GM13976 (cell line): ENCODE measurements at regions not wholly inside any gene's neighbourhood (a gene's known extent, or its start where the extent isn't known, plus 50 kb on each side); places are given as distances from the start of the nearest gene placed in this dataset.
A peak's percentile ranks its signal among the peaks of the same experiment; 100 is the strongest.
"Not testable (repeated sequence)": the region's sequence is repeated elsewhere in the genome, so short reads cannot be mapped to it uniquely, and the experiment has no call there.

Experiments used
- DNase-seq: peaks from one replicate; pipeline ENCODE4 v3.0.0; 2012; ENCODE audit warnings: low spot score
- in situ Hi-C: fragments of 300-500 bp; cut with MboI; formaldehyde crosslinking; loops from one replicate; pipeline ENCODE4 v1.12.0; 2022; ENCODE audit warnings: low sequenced_read_pairs, mixed read lengths, inconsistent platforms; ENCODE audit not compliant: unreplicated experiment
- TF ChIP-seq, protein P1 (sequence below): IDR thresholded peaks from 2 replicates; pipeline ENCODE4 v1.5.1; 2012; ENCODE audit warnings: borderline replicate concordance, mild to moderate bottlenecking; ENCODE audit not compliant: insufficient read depth; ENCODE audit errors: extremely low read depth, missing control alignments, control extremely low read depth

DNA sequence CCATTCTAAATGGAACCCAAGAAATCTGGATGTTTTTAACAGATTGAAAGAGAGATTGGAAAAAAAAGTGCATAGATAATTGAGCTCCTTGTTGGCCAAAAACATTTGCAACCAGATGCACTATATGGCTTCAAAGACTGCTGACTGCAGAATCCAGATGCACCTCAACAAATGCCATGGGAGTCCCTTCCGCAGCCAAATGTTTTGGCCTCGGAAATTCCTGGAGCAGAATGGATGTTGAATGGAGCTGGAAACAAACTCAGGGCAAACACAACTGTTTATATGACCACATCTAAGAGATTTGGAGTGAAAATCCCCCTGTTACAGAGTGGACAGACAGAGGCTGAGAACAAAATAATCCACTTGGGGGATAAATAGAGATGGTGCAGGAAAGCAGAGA, 285.0 kb upstream of the NFIA start:
- TF ChIP-seq, protein P1, sequence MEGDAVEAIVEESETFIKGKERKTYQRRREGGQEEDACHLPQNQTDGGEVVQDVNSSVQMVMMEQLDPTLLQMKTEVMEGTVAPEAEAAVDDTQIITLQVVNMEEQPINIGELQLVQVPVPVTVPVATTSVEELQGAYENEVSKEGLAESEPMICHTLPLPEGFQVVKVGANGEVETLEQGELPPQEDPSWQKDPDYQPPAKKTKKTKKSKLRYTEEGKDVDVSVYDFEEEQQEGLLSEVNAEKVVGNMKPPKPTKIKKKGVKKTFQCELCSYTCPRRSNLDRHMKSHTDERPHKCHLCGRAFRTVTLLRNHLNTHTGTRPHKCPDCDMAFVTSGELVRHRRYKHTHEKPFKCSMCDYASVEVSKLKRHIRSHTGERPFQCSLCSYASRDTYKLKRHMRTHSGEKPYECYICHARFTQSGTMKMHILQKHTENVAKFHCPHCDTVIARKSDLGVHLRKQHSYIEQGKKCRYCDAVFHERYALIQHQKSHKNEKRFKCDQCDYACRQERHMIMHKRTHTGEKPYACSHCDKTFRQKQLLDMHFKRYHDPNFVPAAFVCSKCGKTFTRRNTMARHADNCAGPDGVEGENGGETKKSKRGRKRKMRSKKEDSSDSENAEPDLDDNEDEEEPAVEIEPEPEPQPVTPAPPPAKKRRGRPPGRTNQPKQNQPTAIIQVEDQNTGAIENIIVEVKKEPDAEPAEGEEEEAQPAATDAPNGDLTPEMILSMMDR: no peak
- in situ Hi-C loops: no loop called here
- DNase-seq: no peak

DNA sequence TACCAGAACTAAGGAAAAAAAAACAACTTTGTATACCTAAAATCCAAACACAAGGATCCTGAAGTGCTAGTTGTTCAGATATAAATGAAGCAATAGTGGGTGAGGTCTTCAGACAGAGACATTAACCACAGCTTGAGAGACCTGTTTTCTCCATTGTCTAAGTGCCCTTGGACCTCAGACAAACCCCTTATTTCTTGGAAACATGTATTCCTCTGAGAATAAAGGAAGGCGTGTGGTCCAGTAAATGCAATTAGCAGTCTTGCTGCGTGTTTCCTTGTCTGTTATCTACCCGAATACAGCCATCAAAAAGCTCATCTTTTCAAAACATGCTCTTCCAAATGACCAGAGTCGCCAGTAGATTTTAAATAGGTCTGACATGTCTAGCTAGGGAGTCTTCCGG, 291.1 kb upstream of the NFIA start:
- DNase-seq: no peak
- in situ Hi-C loops: no loop called here
- TF ChIP-seq, protein P1: no peak

DNA sequence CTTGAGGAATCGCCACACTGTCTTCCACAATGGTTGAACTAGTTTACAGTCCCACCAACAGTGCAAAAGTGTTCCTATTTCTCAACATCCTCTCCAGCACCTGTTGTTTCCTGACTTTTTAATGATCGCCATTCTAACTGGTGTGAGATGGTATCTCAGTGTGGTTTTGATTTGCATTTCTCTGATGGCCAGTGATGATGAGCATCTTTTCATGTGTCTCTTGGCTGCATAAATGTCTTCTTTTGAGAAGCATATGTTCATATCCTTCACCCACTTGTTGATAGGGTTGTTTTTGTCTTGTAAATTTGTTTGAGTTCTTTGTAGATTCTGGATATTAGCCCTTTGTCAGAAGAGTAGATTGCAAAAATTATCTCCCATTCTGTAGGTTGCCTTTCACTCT, 309.3 kb upstream of the NFIA start:
- DNase-seq: not testable (repeated sequence)
- in situ Hi-C loops: loop anchor here (25.0 kb wide), 1 partner anchor 486 kb away; no protein-coding TSS in a partner anchor

DNA sequence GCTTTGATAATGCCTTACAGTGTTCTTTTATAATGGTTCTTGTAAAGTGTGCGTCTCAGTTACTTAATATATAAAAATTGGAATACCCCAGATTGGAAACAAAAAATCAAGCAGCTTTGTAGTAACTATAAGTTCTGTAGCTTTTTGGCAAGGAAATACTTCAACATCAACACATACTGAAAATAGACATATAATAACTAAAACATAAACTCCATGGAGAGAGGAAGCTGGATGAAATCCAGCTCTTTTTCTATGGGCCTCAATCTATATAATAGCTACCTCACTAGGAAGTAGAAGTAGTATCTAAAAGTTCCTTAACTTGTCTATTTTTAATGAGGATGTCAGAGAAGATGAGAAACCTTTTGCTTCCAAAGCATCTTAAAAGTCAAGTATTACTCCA, 313.3 kb upstream of the NFIA start:
- DNase-seq: no peak
- in situ Hi-C loops: loop anchor here (25.0 kb wide), 1 partner anchor 482 kb away; no protein-coding TSS in a partner anchor
- TF ChIP-seq, protein P1: no peak

DNA sequence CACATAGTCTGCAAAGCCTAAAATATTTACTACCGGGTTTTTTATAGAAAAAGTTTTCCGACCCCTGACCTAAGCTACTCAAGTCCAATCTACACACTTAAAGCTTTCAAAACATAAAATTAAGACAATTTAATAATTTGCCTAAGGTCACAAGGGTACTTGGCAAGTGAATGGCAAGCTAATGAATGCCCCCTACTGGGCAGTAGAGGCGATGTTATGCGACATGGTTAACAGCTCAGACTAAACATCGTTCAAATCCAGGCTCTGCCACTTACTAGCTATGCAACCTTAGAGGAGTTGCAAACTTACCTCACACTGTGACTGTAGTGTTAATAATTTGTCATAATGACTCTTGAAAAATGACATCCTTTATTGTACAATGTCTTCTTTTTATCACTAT, 317.2 kb upstream of the NFIA start:
- TF ChIP-seq, protein P1: peak; percentile 45
- peak; percentile 12 for DNase-seq
- in situ Hi-C loops: loop anchor here (25.0 kb wide), 1 partner anchor 478 kb away; no protein-coding TSS in a partner anchor

DNA sequence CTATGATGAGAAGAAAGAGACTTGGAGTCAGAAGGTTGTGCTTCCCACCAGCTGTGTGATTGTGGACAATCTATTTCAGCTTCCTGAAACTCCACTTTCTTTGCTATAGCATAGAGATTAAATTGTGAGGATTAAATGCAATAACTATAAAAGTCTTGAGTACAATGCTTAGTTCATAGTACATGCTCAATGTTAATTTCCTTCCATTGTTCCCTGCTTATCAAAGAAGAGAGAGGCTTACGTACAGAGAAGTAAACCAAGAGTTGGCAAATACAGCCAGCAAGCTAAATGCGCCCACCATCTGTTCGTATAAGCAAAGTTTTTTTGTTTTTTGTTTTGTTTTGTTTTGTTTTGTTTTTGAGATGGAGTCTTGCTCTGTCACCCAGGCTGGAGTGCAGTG, 317.9 kb upstream of the NFIA start:
- no peak for DNase-seq
- TF ChIP-seq, protein P1: no peak
- in situ Hi-C loops: loop anchor here (25.0 kb wide), 1 partner anchor 477 kb away; no protein-coding TSS in a partner anchor

DNA sequence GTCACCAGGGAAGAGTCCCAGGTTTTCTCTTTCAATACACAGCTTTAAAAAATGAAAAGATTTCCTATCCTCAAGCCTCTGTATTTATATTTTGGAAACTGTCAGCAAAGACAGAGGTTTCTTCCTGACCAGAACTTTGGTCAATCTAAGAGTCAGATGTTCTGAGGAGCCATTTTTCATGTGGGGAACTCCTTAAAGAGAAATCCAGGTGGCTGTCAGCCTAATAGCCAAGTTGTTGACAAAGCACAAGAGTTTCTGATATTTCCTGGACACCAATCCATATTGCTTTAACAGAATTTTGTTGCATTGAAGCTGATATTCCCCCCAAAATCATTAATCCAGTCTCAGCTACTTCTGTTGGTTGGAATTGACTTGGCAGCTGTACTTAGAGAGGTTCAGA, 318.6 kb upstream of the NFIA start:
- TF ChIP-seq, protein P1: no peak
- no peak for DNase-seq
- in situ Hi-C loops: loop anchor here (25.0 kb wide), 1 partner anchor 476 kb away; no protein-coding TSS in a partner anchor
